ENCODE measurements at regions not wholly inside any gene's neighbourhood (a gene's known extent, or its start where the extent isn't known, plus 50 kb on each side); places are given as distances from the start of the nearest gene placed in this dataset.

DNA sequence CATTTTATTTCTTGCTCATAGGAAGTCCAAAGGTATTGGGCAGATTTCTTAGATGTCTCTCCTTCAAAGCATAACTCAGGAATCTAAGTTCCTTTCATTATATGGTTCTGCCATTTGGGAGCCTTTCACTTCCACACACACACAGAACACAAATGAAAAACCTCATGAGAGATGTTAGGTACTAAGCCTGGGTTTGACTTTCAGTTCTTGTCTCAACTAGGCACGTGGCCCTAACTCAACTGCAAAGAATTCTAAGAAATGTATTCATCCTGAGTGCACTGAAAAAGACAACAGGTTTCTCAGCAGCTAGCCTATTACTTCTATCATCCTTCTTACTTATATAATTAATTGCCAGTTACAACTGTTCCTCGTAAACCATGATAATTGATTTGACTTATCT is 190.0 kb upstream of the SAMSN1 start:
- no peaks in the 10 kb centered on the region for H3K27me3 ChIP-seq
- DNase-seq (ENCODE audit: low spot score in 2 of 2) = no peak
- no peaks in the 10 kb centered on the region for H3K36me3 ChIP-seq
- H3K4me3 ChIP-seq = no peak overlapping the region
- TF ChIP-seq, protein P1, sequence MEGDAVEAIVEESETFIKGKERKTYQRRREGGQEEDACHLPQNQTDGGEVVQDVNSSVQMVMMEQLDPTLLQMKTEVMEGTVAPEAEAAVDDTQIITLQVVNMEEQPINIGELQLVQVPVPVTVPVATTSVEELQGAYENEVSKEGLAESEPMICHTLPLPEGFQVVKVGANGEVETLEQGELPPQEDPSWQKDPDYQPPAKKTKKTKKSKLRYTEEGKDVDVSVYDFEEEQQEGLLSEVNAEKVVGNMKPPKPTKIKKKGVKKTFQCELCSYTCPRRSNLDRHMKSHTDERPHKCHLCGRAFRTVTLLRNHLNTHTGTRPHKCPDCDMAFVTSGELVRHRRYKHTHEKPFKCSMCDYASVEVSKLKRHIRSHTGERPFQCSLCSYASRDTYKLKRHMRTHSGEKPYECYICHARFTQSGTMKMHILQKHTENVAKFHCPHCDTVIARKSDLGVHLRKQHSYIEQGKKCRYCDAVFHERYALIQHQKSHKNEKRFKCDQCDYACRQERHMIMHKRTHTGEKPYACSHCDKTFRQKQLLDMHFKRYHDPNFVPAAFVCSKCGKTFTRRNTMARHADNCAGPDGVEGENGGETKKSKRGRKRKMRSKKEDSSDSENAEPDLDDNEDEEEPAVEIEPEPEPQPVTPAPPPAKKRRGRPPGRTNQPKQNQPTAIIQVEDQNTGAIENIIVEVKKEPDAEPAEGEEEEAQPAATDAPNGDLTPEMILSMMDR (IDR thresholded peaks at IDR 0.05) = no peak
- no peak for TF ChIP-seq POLR2A (IDR thresholded peaks at IDR 0.05)
- no peak for TF ChIP-seq POLR2AphosphoS5 (IDR thresholded peaks at IDR 0.05)
- no peak overlapping the region for H3K27ac ChIP-seq
- intact Hi-C loops (cut with DNase I; ENCODE audit: low total_unique reads) = no loop called here
- H3K9me3 ChIP-seq = no peaks in the 10 kb centered on the region
- H3K4me1 ChIP-seq = no peaks in the 10 kb centered on the region

DNA sequence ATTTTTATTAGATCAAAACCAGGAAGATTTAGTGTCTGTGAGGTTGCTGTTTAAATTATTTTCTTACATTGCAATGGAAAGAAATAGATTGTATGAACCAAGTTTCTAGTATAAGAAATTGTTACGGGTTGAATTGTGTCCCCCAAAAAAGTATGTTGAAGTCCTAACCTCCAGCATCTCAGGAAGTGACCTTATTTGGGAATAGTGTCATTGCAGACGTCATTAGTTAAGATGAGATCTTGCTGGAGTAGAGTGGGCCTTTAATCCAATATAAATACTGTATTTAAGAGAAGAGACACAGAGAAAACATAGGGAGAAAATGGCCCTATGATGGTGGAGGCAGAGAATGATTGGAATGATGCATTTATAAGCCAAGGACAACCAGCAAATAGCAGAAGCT is 188.7 kb upstream of the SAMSN1 start:
- no peak for DNase-seq (ENCODE audit: low spot score in 2 of 2)
- TF ChIP-seq POLR2A (IDR thresholded peaks at IDR 0.05) (no peak), POLR2AphosphoS5 (IDR thresholded peaks at IDR 0.05) (no peak)
- TF ChIP-seq, protein P1 (IDR thresholded peaks at IDR 0.05) = no peak
- H3K27me3 ChIP-seq = no peaks in the 10 kb centered on the region
- H3K27ac ChIP-seq = no peak overlapping the region
- H3K9me3 ChIP-seq = no peaks in the 10 kb centered on the region
- intact Hi-C loops (cut with DNase I; ENCODE audit: low total_unique reads) = no loop called here
- no peak overlapping the region for H3K4me3 ChIP-seq
- H3K36me3 ChIP-seq = no peaks in the 10 kb centered on the region
- H3K4me1 ChIP-seq = no peaks in the 10 kb centered on the region

DNA sequence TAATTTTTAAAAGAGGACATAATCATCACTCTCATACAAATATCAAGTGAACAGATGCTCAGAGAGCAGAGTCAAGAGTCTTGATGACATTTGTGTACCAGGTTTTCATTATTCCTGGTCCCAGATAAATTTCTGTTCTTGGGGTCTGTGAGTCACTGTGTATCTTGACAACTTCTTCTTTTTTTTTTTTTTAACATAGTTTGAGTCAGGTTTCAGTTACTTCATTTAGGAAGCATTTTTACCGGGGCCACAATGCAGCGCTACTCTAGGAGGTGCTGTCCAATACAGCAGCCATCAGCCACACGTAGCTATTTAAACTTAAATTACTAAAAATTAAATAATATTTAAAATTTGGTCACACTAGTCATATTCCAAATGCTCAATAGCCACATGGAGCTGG is 188.1 kb upstream of the SAMSN1 start:
- no peak overlapping the region for H3K27ac ChIP-seq
- H3K9me3 ChIP-seq = no peaks in the 10 kb centered on the region
- no peaks in the 10 kb centered on the region for H3K4me1 ChIP-seq
- H3K27me3 ChIP-seq = no peaks in the 10 kb centered on the region
- no peak for DNase-seq (ENCODE audit: low spot score in 2 of 2)
- no peak overlapping the region for H3K4me3 ChIP-seq
- TF ChIP-seq POLR2A (IDR thresholded peaks at IDR 0.05) (no peak), POLR2AphosphoS5 (IDR thresholded peaks at IDR 0.05) (no peak)
- TF ChIP-seq, protein P1 (IDR thresholded peaks at IDR 0.05) = no peak
- no peaks in the 10 kb centered on the region for H3K36me3 ChIP-seq
- intact Hi-C loops (cut with DNase I; ENCODE audit: low total_unique reads) = no loop called here

DNA sequence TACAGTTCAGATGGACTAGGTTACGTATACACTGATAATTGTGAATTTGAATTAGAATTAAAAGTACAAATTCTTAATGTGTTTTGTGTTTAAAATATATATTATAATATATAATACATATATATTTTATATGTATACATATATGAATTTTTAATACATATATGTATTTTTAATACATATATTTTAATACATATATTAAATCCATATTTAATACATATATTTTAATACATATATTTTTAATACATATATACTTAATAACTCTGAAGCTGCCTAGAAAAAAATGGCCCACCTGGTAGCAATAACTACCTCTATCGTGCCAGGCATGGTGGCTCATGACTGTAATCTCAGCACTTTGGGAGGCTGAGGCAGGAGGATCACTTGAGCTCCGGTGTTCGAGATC is 179.1 kb upstream of the SAMSN1 start:
- H3K27ac ChIP-seq = no peak overlapping the region
- H3K27me3 ChIP-seq = no peaks in the 10 kb centered on the region
- H3K9me3 ChIP-seq = no peaks in the 10 kb centered on the region
- no peaks in the 10 kb centered on the region for H3K4me1 ChIP-seq
- TF ChIP-seq POLR2A (IDR thresholded peaks at IDR 0.05) (no peak), POLR2AphosphoS5 (IDR thresholded peaks at IDR 0.05) (no peak)
- TF ChIP-seq, protein P1 (IDR thresholded peaks at IDR 0.05) = no peak
- no peaks in the 10 kb centered on the region for H3K36me3 ChIP-seq
- intact Hi-C loops (cut with DNase I; ENCODE audit: low total_unique reads) = no loop called here
- no peak for DNase-seq (ENCODE audit: low spot score in 2 of 2)
- no peak overlapping the region for H3K4me3 ChIP-seq

DNA sequence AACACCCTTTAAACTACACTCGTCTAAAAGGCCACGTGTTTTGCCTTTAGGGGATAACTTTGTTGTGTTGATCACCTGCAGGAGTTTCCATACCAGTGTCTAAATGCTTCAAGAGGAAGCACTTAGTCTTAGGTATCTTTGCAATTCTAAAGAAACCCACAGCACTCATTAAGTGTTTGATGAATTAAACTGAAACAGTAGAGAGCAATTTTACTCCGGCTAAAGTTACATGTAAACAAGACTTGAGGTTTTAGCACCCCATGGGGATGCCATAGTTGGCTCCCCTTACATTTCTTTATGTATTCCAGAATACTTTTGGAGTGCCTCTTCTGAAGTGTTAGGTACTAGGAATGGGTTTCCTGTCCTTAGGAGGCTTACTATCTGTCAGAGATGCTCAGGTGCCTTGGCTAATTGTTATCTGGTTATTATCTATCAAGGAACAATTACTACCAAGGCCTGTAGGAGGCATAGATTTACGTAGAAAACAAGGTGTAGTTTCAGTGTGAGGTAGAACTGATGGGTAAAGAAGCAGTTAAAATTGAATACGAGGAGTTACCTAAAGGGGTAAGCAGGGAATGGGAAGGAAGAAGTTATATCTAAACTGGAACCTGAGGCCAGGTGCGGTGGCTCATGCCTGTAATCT is 176.8 kb upstream of the SAMSN1 start:
- intact Hi-C loops (cut with DNase I; ENCODE audit: low total_unique reads) = no loop called here
- no peaks in the 10 kb centered on the region for H3K36me3 ChIP-seq
- TF ChIP-seq POLR2AphosphoS5 (IDR thresholded peaks at IDR 0.05) = no peak
- no peak for TF ChIP-seq POLR2A (IDR thresholded peaks at IDR 0.05)
- H3K27ac ChIP-seq = no peak overlapping the region
- no peaks in the 10 kb centered on the region for H3K9me3 ChIP-seq
- no peak overlapping the region for H3K4me3 ChIP-seq
- no peak for DNase-seq (ENCODE audit: low spot score in 2 of 2)
- no peaks in the 10 kb centered on the region for H3K27me3 ChIP-seq
- no peaks in the 10 kb centered on the region for H3K4me1 ChIP-seq

DNA sequence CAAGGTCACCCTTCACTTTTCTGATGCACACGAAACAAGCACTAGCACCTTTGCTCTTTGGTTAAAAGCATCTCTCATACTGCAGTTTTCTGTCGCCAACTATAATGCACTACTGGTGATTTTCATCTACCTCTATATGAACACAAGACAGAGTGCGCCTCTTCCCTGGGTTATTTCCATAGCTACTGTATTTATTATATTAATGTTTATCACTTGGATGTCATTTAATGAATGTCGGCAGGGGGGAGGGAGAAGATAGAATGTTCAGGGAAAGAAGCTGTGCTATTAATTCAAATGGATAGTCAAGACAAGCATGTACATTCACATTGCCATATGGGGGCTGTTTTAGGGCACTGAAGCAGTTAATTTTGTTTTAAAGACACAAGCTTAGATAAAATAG is 174.1 kb upstream of the SAMSN1 start:
- H3K27me3 ChIP-seq = no peaks in the 10 kb centered on the region
- TF ChIP-seq, protein P1 (IDR thresholded peaks at IDR 0.05) = no peak
- TF ChIP-seq POLR2A (IDR thresholded peaks at IDR 0.05) (no peak), POLR2AphosphoS5 (IDR thresholded peaks at IDR 0.05) (no peak)
- H3K4me3 ChIP-seq = no peak overlapping the region
- no peaks in the 10 kb centered on the region for H3K9me3 ChIP-seq
- no peak for DNase-seq (ENCODE audit: low spot score in 2 of 2)
- intact Hi-C loops (cut with DNase I; ENCODE audit: low total_unique reads) = no loop called here
- H3K36me3 ChIP-seq = no peaks in the 10 kb centered on the region
- no peak overlapping the region for H3K27ac ChIP-seq
- no peaks in the 10 kb centered on the region for H3K4me1 ChIP-seq
